ENCODE measurements at regions not wholly inside any gene's neighbourhood (a gene's known extent, or its start where the extent isn't known, plus 50 kb on each side); places are given as distances from the start of the nearest gene placed in this dataset.

- Histone ChIP-seq H3K4me3 (ENCODE audit: low read depth in 2 of 2, low read length in 1 of 2) (no peak overlapping the region), H3K27ac (ENCODE audit: low read depth in 2 of 2, low read length in 1 of 2) (no peak overlapping the region), H3K27me3 (ENCODE audit: insufficient read depth) (no peaks in the 10 kb centered on the region), H3K4me2 (no peak overlapping the region), H3K9ac (no peak overlapping the region), H3K9me2 (no peaks in the 10 kb centered on the region), H3K79me2 (ENCODE audit: insufficient read depth) (no peaks in the 10 kb centered on the region), H4K20me1 (ENCODE audit: insufficient read depth) (no peaks in the 10 kb centered on the region), H2AFZ (ENCODE audit: low read depth) (no peak overlapping the region), H3K36me3 (replicated peaks in 1 of 2; ENCODE audit: control insufficient read depth in 1 of 2, insufficient read depth in 2 of 2, low read length in 1 of 2) (no peaks in the 10 kb centered on the region), H3K9me3 (no peaks in the 10 kb centered on the region), H3K4me1 (ENCODE audit: control insufficient read depth in 1 of 2, insufficient read depth in 2 of 2, low read depth in 1 of 2, low read length in 1 of 2) (no peaks in the 10 kb centered on the region), H3F3A (replicated peaks; ENCODE audit: insufficient read depth) (no peaks in the 10 kb centered on the region)
- no peak for DNase-seq
- ChIA-PET CTCF (interaction anchor here (0.6 to 1.6 kb wide), 2 partner anchors 9 to 149 kb away, joined by 4 to 5 read pairs; no protein-coding TSS in a partner anchor), POLR2A (no interaction called here)
- TF ChIP-seq CTCF (IDR thresholded peaks at IDR 0.05): no peak
- no peak for TF ChIP-seq NRF1 (IDR thresholded peaks at IDR 0.05; ENCODE audit: low read depth, low read length)
- no peak for TF ChIP-seq ELF1 (IDR thresholded peaks at IDR 0.05)
- no peak for TF ChIP-seq MEF2A (IDR thresholded peaks at IDR 0.05; ENCODE audit: borderline replicate concordance, low read depth)
- WGBS (ENCODE audit: low lambda C conversion rate): 90% methylated on average over 3 of the region's 3 CpGs
Measured at GRCh38 chr7:76122516-76123239, 74.8 kb downstream of the MDH2 start.

- no peak overlapping the region for H3K4me3 ChIP-seq (ENCODE audit: low read depth in 2 of 2, low read length in 1 of 2)
- H3K36me3 ChIP-seq (replicated peaks in 1 of 2; ENCODE audit: control insufficient read depth in 1 of 2, insufficient read depth in 2 of 2, low read length in 1 of 2): no peaks in the 10 kb centered on the region
- H4K20me1 ChIP-seq (ENCODE audit: insufficient read depth): no peaks in the 10 kb centered on the region
- H3K4me2 ChIP-seq: no peak overlapping the region
- no peak overlapping the region for H3K9ac ChIP-seq
- ChIA-PET POLR2A (no interaction called here), CTCF (interaction anchor here (1.6 kb wide), 1 partner anchor 9 kb away, joined by 5 read pairs; no protein-coding TSS in a partner anchor)
- no peaks in the 10 kb centered on the region for H3F3A ChIP-seq (replicated peaks; ENCODE audit: insufficient read depth)
- no peak overlapping the region for H3K27ac ChIP-seq (ENCODE audit: low read depth in 2 of 2, low read length in 1 of 2)
- no peaks in the 10 kb centered on the region for H3K27me3 ChIP-seq (ENCODE audit: insufficient read depth)
- no peak overlapping the region for H2AFZ ChIP-seq (ENCODE audit: low read depth)
- H3K79me2 ChIP-seq (ENCODE audit: insufficient read depth): no peaks in the 10 kb centered on the region
- H3K9me3 ChIP-seq: no peaks in the 10 kb centered on the region
- 88% methylated on average over 4 of the region's 4 CpGs for WGBS (ENCODE audit: low lambda C conversion rate)
- no peaks in the 10 kb centered on the region for H3K9me2 ChIP-seq
- DNase-seq: no peak
- no peaks in the 10 kb centered on the region for H3K4me1 ChIP-seq (ENCODE audit: control insufficient read depth in 1 of 2, insufficient read depth in 2 of 2, low read depth in 1 of 2, low read length in 1 of 2)
- no peak for TF ChIP-seq JUND (IDR thresholded peaks at IDR 0.05)
- TF ChIP-seq EZH2phosphoT487 (IDR thresholded peaks at IDR 0.05; ENCODE audit: borderline replicate concordance, low read depth): no peak
- TF ChIP-seq RAD21 (IDR thresholded peaks at IDR 0.05; ENCODE audit: low read length): no peak
- TF ChIP-seq ELF1 (IDR thresholded peaks at IDR 0.05): no peak
- TF ChIP-seq TEAD4 (IDR thresholded peaks at IDR 0.05; ENCODE audit: borderline replicate concordance, insufficient read depth): no peak
- no peak for TF ChIP-seq FOXM1 (IDR thresholded peaks at IDR 0.05; ENCODE audit: low read depth)
- TF ChIP-seq ZBTB33 (IDR thresholded peaks at IDR 0.05; ENCODE audit: borderline replicate concordance, low read depth): no peak
- TF ChIP-seq USF2 (IDR thresholded peaks at IDR 0.05; ENCODE audit: borderline replicate concordance, low read depth, low read length): no peak
- no peak for TF ChIP-seq TCF12 (IDR thresholded peaks at IDR 0.05)
- no peak for TF ChIP-seq EP300 (IDR thresholded peaks at IDR 0.05; ENCODE audit: borderline replicate concordance in 1 of 2, low read depth in 1 of 2, low read length in 1 of 2)
- no peak for TF ChIP-seq CTCF (IDR thresholded peaks at IDR 0.05)
- no peak for TF ChIP-seq RXRA (IDR thresholded peaks at IDR 0.05; ENCODE audit: borderline replicate concordance, low read depth)
- TF ChIP-seq FOXJ3 (CRISPR knock-in tag; IDR thresholded peaks at IDR 0.05): no peak
- no peak for TF ChIP-seq RFX5 (IDR thresholded peaks at IDR 0.05; ENCODE audit: low read length)
- TF ChIP-seq SIN3A (IDR thresholded peaks at IDR 0.05; ENCODE audit: borderline replicate concordance, low read depth, low read length): no peak
- no peak for TF ChIP-seq CHD2 (IDR thresholded peaks at IDR 0.05; ENCODE audit: low read length, partially characterized antibody)
Measured at GRCh38 chr7:76123316-76123715, 75.4 kb downstream of the MDH2 start.

All from SK-N-SH (cell line).